ENCODE measurements at regions not wholly inside any gene's neighbourhood (a gene's known extent, or its start where the extent isn't known, plus 50 kb on each side); places are given as distances from the start of the nearest gene placed in this dataset.
"Not testable (repeated sequence)": the region's sequence is repeated elsewhere in the genome, so short reads cannot be mapped to it uniquely, and the experiment has no call there.

- DNase-seq, result not testable (repeated sequence)
These were observed 101.0 kb downstream of the SMC2 start for GRCh38 chr9:104195142-104195541.

GRCh38 chr9:104200456-104200994 is 106.4 kb downstream of the SMC2 start:
- DNase-seq, result no peak

GRCh38 chr9:104206766-104207165 is 112.7 kb downstream of the SMC2 start:
- DNase-seq, result no peak

GRCh38 chr9:104209387-104209786 is 115.3 kb downstream of the SMC2 start:
- no peak for DNase-seq

GRCh38 chr9:104227108-104227507 is 133.0 kb downstream of the SMC2 start:
- no peak for DNase-seq

- DNase-seq, result no peak
These were observed 138.8 kb downstream of the SMC2 start for GRCh38 chr9:104232781-104233341.

- no peak for DNase-seq
These were observed 139.3 kb downstream of the SMC2 start for GRCh38 chr9:104233366-104233765.

- DNase-seq, result not testable (repeated sequence)
These were observed 140.7 kb downstream of the SMC2 start for GRCh38 chr9:104234632-104235337.

- not testable (repeated sequence) for DNase-seq
These were observed 141.4 kb downstream of the SMC2 start for GRCh38 chr9:104235347-104236120.

GRCh38 chr9:104238668-104239067 is 144.6 kb downstream of the SMC2 start:
- no peak for DNase-seq

- no peak for DNase-seq
These were observed 146.8 kb downstream of the SMC2 start for GRCh38 chr9:104240890-104241289.

GRCh38 chr9:104245925-104246324 is 151.8 kb downstream of the SMC2 start:
- DNase-seq, result no peak

- no peak for DNase-seq
These were observed 153.9 kb downstream of the SMC2 start for GRCh38 chr9:104247899-104248460.

- DNase-seq, result no peak
These were observed 162.1 kb downstream of the SMC2 start for GRCh38 chr9:104256031-104256695.

GRCh38 chr9:104256696-104257062 is 162.6 kb downstream of the SMC2 start:
- no peak for DNase-seq

- no peak for DNase-seq
These were observed 164.3 kb downstream of the SMC2 start for GRCh38 chr9:104258296-104259011.

- DNase-seq, result no peak
These were observed 165.9 kb downstream of the SMC2 start for GRCh38 chr9:104260004-104260403.

GRCh38 chr9:104263942-104264341 is 169.8 kb downstream of the SMC2 start:
- no peak for DNase-seq

- DNase-seq, result no peak
These were observed 170.3 kb downstream of the SMC2 start for GRCh38 chr9:104264431-104264830.

- DNase-seq, result no peak
These were observed 175.3 kb downstream of the SMC2 start for GRCh38 chr9:104269374-104269773.

GRCh38 chr9:104269996-104270963 is 176.2 kb downstream of the SMC2 start:
- no peak for DNase-seq
